ENCODE measurements at regions not wholly inside any gene's neighbourhood (a gene's known extent, or its start where the extent isn't known, plus 50 kb on each side); places are given as distances from the start of the nearest gene placed in this dataset.
"Not testable (repeated sequence)": the region's sequence is repeated elsewhere in the genome, so short reads cannot be mapped to it uniquely, and the experiment has no call there.

- DNase-seq (ENCODE audit: low read depth, low spot score), result no peak
Measured at GRCh38 chr12:89289720-89290119, 62.6 kb downstream of the DUSP6 start.

GRCh38 chr12:89288959-89289358 lies 63.3 kb downstream of the DUSP6 start:
- DNase-seq (ENCODE audit: low read depth, low spot score), result no peak

GRCh38 chr12:89286501-89286900 lies 65.8 kb downstream of the DUSP6 start:
- DNase-seq (ENCODE audit: low read depth, low spot score), result no peak

- DNase-seq (ENCODE audit: low read depth, low spot score), result no peak
Measured at GRCh38 chr12:89281539-89281867, 70.8 kb downstream of the DUSP6 start.

GRCh38 chr12:89280833-89281538 lies 71.3 kb downstream of the DUSP6 start:
- no peak for DNase-seq (ENCODE audit: low read depth, low spot score)

- DNase-seq (ENCODE audit: low read depth, low spot score), result no peak
Measured at GRCh38 chr12:89279499-89279898, 72.8 kb downstream of the DUSP6 start.

GRCh38 chr12:89278862-89279261 lies 73.4 kb downstream of the DUSP6 start:
- DNase-seq (ENCODE audit: low read depth, low spot score), result no peak

- no peak for DNase-seq (ENCODE audit: low read depth, low spot score)
Measured at GRCh38 chr12:89278169-89278568, 74.1 kb downstream of the DUSP6 start.

- DNase-seq (ENCODE audit: low read depth, low spot score), result no peak
Measured at GRCh38 chr12:89276860-89277259, 75.4 kb downstream of the DUSP6 start.

GRCh38 chr12:89273525-89273924 lies 78.8 kb downstream of the DUSP6 start:
- no peak for DNase-seq (ENCODE audit: low read depth, low spot score)

GRCh38 chr12:89270548-89270947 lies 81.8 kb downstream of the DUSP6 start:
- no peak for DNase-seq (ENCODE audit: low read depth, low spot score)

GRCh38 chr12:89269174-89269573 lies 83.1 kb downstream of the DUSP6 start:
- no peak for DNase-seq (ENCODE audit: low read depth, low spot score)

- DNase-seq (ENCODE audit: low read depth, low spot score), result no peak
Measured at GRCh38 chr12:89267404-89267803, 84.9 kb downstream of the DUSP6 start.

- DNase-seq (ENCODE audit: low read depth, low spot score), result not testable (repeated sequence)
Measured at GRCh38 chr12:89266574-89267188, 85.6 kb downstream of the DUSP6 start.

- no peak for DNase-seq (ENCODE audit: low read depth, low spot score)
Measured at GRCh38 chr12:89264837-89265236, 87.5 kb downstream of the DUSP6 start.

GRCh38 chr12:89263900-89264299 lies 88.4 kb downstream of the DUSP6 start:
- DNase-seq (ENCODE audit: low read depth, low spot score), result no peak

GRCh38 chr12:89262855-89263552 lies 89.3 kb downstream of the DUSP6 start:
- DNase-seq (ENCODE audit: low read depth, low spot score), result no peak

GRCh38 chr12:89261982-89262381 lies 90.3 kb downstream of the DUSP6 start:
- no peak for DNase-seq (ENCODE audit: low read depth, low spot score)

- no peak for DNase-seq (ENCODE audit: low read depth, low spot score)
Measured at GRCh38 chr12:89260841-89261637, 91.3 kb downstream of the DUSP6 start.

- no peak for DNase-seq (ENCODE audit: low read depth, low spot score)
Measured at GRCh38 chr12:89259821-89260220, 92.5 kb downstream of the DUSP6 start.

GRCh38 chr12:89258240-89258969 lies 93.9 kb downstream of the DUSP6 start:
- DNase-seq (ENCODE audit: low read depth, low spot score), result no peak

GRCh38 chr12:89257340-89257739 lies 95.0 kb downstream of the DUSP6 start:
- no peak for DNase-seq (ENCODE audit: low read depth, low spot score)

All from activated CD4-positive, CD25-positive, alpha-beta regulatory T cell treated with anti-CD3 and anti-CD28 coated beads, Interleukin-2, amount 50 U/mL, for 16 hours (primary cell).